SU-DHL-6 (cell line): ENCODE measurements at regions not wholly inside any gene's neighbourhood (a gene's known extent, or its start where the extent isn't known, plus 50 kb on each side); places are given as distances from the start of the nearest gene placed in this dataset.

ENCODE experiments used
- H2AFZ ChIP-seq: fragments of 200-600 bp; sonication (generic); 2 replicates; pipeline ENCODE4 v1.6.1; 2014; ENCODE audit warnings: low read depth, mild to moderate bottlenecking, moderate library complexity, mixed read lengths, antibody characterized with exemption, low read length; ENCODE audit not compliant: severe bottlenecking
- H3F3A ChIP-seq: fragments of 200-600 bp; shearing (Covaris generic); 2 replicates; pipeline ENCODE4 v1.6.0; 2016; ENCODE audit warnings: antibody characterized with exemption, mild to moderate bottlenecking; ENCODE audit not compliant: insufficient read depth
- H3K27ac ChIP-seq: fragments of 200-600 bp; sonication (generic); 2 replicates; pipeline ENCODE4 v1.5.1; 2016; ENCODE audit warnings: low read depth, mild to moderate bottlenecking, low read length, moderate library complexity, mixed read lengths
- H3K27me3 ChIP-seq: fragments of 200-600 bp; sonication (generic), shearing (Covaris generic); 2 replicates; pipeline ENCODE4 v1.6.0; 2014; ENCODE audit warnings: mild to moderate bottlenecking, low read length
- H3K36me3 ChIP-seq: fragments of 200-600 bp; sonication (generic); 2 replicates; pipeline ENCODE4 v1.6.1; 2014; ENCODE audit warnings: mild to moderate bottlenecking, low read length, mixed read lengths
- H3K4me2 ChIP-seq: fragments of 300-600, 200-600 bp; shearing (Covaris generic), sonication (generic); 2 replicates; pipeline ENCODE4 v1.6.0; 2014; ENCODE audit warnings: low read length, low read depth, mild to moderate bottlenecking; ENCODE audit not compliant: poor library complexity, severe bottlenecking
- H3K4me3 ChIP-seq: fragments of 200-600 bp; sonication (generic); 2 replicates; pipeline ENCODE4 v1.5.1; 2014; ENCODE audit warnings: antibody characterized with exemption, low read length, mild to moderate bottlenecking, mixed read lengths; ENCODE audit not compliant: insufficient read depth, poor library complexity, severe bottlenecking
- H3K79me2 ChIP-seq: fragments of 200-600 bp; sonication (generic); 2 replicates; pipeline ENCODE4 v1.6.1; 2014; ENCODE audit warnings: mild to moderate bottlenecking, low read length, moderate library complexity; ENCODE audit not compliant: insufficient read depth
- H3K9ac ChIP-seq: fragments of 200-600 bp; sonication (generic); 2 replicates; pipeline ENCODE4 v1.7.0; 2014; ENCODE audit warnings: mild to moderate bottlenecking, low read length
- H3K9me2 ChIP-seq: fragments of 200-600 bp; sonication (generic); replicated peaks from 2 replicates; pipeline ENCODE4 v1.6.1; 2014; ENCODE audit warnings: low read length; ENCODE audit not compliant: insufficient read depth
- H3K9me3 ChIP-seq: fragments of 200-600 bp; sonication (generic); 2 replicates; pipeline ENCODE4 v1.6.1; 2014; ENCODE audit warnings: low read length, mixed read lengths; ENCODE audit not compliant: insufficient read depth
- H4K20me1 ChIP-seq: fragments of 200-600 bp; sonication (generic); 2 replicates; pipeline ENCODE4 v1.6.1; 2014; ENCODE audit warnings: low read depth, mild to moderate bottlenecking, antibody characterized with exemption, low read length, moderate library complexity, mixed read lengths
- CTCF ChIP-seq: fragments of 200-600 bp; sonication (generic); IDR thresholded peaks from one replicate; pipeline ENCODE4 v1.5.1; 2017; ENCODE audit warnings: antibody characterized with exemption, mild to moderate bottlenecking, low read length, moderate library complexity; ENCODE audit not compliant: insufficient read depth, poor library complexity, severe bottlenecking
- EZH2phosphoT487 ChIP-seq: fragments of 200-600 bp; sonication (generic), shearing (Covaris generic); conservative IDR thresholded peaks from 2 replicates; pipeline ENCODE4 v1.6.1; 2018; ENCODE audit warnings: mild to moderate bottlenecking, antibody characterized with exemption, low read length, moderate library complexity, mixed read lengths

DNA sequence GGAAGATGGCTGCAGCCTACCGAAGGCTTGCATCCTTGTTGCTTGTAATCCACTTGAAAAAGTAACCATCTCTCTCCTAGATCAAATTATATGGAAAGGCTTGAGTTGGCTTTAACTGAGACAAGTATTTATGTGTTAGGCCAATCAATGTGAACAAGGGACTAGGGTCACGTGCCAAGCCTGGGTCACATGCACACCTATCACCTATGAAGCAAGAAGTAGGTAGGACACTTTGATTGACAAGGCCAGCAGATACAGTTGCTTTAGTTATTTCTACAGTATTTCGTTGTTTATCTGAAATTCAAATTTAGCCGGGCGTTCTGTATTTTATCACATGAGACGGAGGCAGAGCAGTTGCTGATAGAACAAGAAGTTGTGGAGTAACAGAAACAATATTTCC is 212.3 kb upstream of the OTX2 start:
- no peaks in the 10 kb centered on the region for H3K36me3 ChIP-seq
- H4K20me1 ChIP-seq, result no peaks in the 10 kb centered on the region
- H3K79me2 ChIP-seq, result no peaks in the 10 kb centered on the region
- no peaks in the 10 kb centered on the region for H3K27me3 ChIP-seq
- H3K4me2 ChIP-seq, result no peak overlapping the region
- no peak overlapping the region for H3K9ac ChIP-seq
- no peak overlapping the region for H3K27ac ChIP-seq
- no peak overlapping the region for H3K4me3 ChIP-seq
- no peaks in the 10 kb centered on the region for H3K9me3 ChIP-seq
- TF ChIP-seq EZH2phosphoT487, result no peak
- TF ChIP-seq CTCF, result no peak
- no peaks in the 10 kb centered on the region for H3K9me2 ChIP-seq
- no peak overlapping the region for H2AFZ ChIP-seq
- H3F3A ChIP-seq, result no peaks in the 10 kb centered on the region

DNA sequence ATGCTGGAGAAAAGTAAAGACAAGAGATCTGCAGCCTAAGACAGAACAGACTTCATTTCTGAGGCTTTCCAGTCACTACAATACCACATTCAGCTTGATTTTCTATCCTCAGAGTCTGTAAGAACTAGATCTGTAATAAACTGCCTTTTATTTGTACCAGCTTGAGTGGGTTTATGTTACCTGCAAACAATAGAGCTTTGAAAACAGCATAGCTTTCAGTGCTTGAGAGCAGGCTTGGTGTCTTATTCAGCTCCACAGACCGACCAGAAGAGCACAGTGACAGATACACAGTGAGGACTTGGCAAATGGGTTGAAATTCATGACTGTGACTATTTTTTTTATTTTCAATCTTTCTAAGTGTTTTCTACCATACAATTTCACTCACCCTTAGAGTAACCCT is 207.8 kb upstream of the OTX2 start:
- TF ChIP-seq CTCF, result no peak
- TF ChIP-seq EZH2phosphoT487, result no peak
- no peaks in the 10 kb centered on the region for H3K9me2 ChIP-seq
- H3K79me2 ChIP-seq, result no peaks in the 10 kb centered on the region
- H2AFZ ChIP-seq, result no peak overlapping the region
- no peaks in the 10 kb centered on the region for H3K36me3 ChIP-seq
- H3K27ac ChIP-seq, result no peak overlapping the region
- no peak overlapping the region for H3K4me2 ChIP-seq
- no peaks in the 10 kb centered on the region for H4K20me1 ChIP-seq
- H3F3A ChIP-seq, result no peaks in the 10 kb centered on the region
- no peak overlapping the region for H3K4me3 ChIP-seq
- H3K9me3 ChIP-seq, result no peaks in the 10 kb centered on the region
- H3K9ac ChIP-seq, result no peak overlapping the region
- H3K27me3 ChIP-seq, result no peaks in the 10 kb centered on the region

GRCh38 chr14:57013987-57014386 is 203.7 kb upstream of the OTX2 start:
- no peaks in the 10 kb centered on the region for H3K9me3 ChIP-seq
- no peak overlapping the region for H3K4me2 ChIP-seq
- H3K27me3 ChIP-seq, result no peaks in the 10 kb centered on the region
- no peaks in the 10 kb centered on the region for H3K36me3 ChIP-seq
- no peak overlapping the region for H3K4me3 ChIP-seq
- H2AFZ ChIP-seq, result no peak overlapping the region
- H4K20me1 ChIP-seq, result no peaks in the 10 kb centered on the region
- no peaks in the 10 kb centered on the region for H3K79me2 ChIP-seq
- H3F3A ChIP-seq, result no peaks in the 10 kb centered on the region
- TF ChIP-seq EZH2phosphoT487, result no peak
- no peak for TF ChIP-seq CTCF
- H3K9ac ChIP-seq, result no peak overlapping the region
- no peaks in the 10 kb centered on the region for H3K9me2 ChIP-seq
- H3K27ac ChIP-seq, result no peak overlapping the region
